ENCODE measurements at regions not wholly inside any gene's neighbourhood (a gene's known extent, or its start where the extent isn't known, plus 50 kb on each side); places are given as distances from the start of the nearest gene placed in this dataset.

DNA sequence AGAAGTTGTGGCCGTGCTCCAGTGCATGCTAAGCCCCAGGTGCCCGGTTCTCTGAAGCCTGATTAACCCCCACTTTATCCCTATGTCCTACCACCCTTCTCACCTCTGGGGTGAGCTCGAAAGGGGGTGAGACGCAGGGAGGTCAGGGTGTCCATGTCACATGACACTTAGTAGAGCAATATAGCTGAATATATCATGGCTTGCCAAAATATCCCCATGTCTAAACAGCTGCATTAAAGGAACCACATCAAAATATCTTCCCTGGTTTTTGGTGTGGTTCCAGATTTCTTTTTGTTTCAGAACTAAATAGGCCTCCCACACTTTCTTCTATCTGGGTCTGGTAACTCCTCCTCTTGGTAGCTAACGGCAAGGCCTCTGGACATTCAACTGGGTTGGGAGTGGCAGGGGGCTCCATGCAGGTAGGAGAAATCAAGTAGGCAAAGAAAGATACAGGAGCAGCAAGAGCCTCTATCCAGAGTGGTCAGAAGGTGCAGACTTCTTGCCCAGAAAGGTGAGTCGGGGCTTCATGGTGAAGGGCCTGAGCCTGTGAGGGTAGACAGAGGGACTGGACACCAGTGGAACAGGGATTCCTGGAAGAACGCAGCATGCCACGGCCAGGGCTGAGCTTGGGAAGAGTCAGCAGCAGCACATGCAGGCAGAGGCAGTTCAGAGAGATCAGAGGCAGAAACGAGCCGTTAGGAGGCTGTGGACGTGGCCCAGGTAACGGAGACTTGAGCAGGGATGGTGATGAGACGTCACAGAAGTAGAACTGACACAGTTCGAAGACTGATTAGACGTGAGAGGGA is 202.8 kb upstream of the DIO3 start:
- DNase-seq (ENCODE audit: low read depth in 4 of 4, low spot score in 3 of 4), result no peak

DNA sequence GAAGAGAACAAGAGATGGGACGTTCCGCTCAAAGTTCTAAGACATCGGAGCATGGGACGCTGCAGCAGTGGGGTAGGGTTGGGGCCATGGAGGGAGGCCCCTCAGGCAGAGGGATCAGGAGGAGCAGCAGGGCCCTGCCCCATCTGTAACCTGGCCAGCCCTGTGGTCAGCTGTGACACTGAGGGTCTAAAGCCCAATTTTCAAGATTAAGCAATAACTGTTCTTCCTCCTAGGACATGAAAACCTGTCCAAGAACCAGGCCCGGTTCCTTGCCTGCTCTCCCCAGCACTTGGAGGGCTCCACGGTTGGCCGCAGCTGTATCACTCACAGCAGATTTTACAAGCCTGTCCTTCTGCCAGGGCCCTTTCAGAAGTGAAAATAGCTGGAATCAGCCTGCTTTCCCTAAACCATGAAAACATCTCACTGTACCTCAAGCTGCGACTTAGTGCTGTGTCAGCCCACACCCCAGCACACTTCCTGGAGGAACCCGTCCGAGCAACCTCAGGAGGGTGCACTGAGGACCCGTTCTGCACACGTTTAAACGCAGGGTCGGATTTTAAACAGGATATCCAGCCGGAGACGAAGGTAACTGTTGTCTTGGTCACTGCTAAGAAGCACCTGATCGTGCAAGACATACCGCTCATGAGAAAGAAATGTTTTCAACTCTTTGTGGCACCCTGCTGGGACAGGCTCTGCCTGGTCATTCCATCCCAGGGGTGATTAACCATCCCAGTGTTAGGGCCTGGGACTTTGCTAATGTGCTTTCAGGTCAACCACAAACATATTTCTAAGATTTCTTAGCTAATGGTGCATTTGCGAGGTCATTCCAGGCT is 201.9 kb upstream of the DIO3 start:
- DNase-seq (ENCODE audit: low read depth in 4 of 4, low spot score in 3 of 4), result no peak

DNA sequence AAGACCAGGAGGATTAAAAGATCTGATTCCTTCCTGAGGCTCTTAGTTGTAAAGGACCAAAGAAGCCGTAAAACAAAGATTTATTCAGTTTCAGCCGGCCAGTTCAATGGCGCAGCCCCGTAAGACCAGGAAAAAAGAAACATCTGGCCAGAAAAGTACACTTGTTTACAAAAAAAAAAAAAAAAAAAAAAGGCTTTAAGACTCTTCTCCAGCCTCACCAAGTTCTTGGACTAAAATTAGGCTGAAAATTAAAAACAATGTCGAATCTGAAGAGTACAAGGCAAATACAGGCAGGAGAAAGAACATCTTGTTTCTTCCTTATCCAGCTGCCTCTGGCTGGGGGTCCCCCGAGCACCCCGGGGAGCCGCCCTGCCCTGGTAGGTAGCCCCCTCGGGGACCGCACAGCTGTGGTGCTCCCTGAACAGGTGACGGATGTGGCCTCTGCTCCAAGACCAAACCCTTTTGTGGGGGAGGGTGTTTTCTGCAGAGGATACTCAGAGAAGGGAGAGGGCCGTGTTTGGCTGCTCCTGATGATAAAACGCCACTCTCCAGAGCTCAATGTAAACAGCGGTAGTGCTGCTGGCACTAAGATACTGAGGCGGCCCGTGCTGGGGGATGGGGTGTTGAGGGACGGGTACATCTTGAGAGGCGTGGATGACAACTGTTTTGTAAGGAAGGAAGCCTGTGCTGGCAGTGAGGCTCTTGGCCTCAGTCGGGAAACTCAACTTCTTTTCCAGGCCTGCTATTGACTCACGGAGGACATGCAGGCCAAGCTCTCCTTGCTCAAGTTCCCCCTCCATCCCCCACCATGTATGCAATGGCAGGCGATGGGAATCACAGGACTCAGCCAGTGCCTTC is 201.0 kb upstream of the DIO3 start:
- peak in 1 of 4 donors; percentile 50 for DNase-seq (ENCODE audit: low read depth in 4 of 4, low spot score in 3 of 4)

DNA sequence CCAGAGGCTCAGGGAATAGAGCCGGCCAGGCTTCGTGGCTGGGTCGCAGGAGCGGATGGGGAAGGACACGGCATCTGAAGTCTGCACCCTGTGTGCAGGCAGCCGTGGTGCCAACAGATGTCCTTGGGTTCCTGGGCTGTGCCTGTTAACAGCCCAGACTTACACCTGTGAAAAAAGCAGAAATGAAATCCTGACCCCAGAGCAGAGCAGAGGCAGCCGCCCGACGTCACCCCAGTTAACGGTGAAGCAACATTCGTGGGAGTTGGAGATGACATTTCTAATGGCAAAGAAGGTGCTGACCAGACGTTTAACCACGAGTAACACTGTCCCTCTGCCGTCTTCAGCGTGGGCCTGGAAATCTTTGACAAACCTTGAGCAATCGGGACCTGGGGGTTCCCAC is 200.3 kb upstream of the DIO3 start:
- DNase-seq (ENCODE audit: low read depth in 4 of 4, low spot score in 3 of 4), result no peak

DNA sequence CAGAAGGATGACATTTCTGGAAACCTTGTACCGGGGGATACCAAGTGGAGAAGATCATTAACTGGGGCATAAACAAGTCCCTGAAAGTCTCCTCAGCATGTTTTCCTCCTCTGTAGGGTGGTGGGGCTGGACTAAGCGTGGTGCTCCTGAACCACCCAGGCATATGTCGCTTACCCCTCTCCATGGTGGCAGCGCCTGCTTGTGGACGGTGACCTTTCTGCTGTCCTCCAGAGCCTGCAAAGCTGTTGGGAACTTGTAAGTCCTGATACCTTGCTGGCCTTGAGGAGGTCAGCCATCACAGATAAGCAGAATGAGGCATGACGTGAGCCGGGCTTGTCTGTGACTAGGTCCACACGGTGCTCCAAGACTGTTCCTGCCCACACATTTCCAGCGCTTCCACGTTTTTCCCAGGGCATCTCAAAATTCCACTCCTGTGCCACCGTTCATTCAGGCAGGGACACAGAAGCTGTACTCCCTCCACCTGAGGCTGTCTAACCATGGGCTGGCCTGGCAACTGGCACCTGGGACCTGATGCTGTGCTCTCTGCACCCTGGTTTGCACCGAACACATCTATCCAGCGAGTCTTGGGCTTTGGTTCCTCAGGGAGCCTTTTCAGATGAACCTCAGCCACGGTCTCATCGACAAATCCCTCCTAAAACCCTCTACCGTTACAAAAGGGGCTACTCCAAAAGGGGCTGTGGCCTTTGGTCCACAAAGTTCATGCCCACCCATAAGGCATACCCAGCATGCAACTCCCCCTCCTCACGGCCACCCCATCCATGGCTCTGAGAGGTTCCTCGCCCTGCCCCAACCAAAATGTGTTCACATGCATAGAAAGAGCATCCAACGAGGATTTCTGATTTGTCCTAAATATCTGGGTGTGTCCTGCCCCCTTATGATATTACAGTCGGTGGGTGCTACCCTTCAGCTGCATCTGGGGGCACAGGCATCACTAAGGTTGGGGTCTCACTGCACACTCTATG is 199.6 kb upstream of the DIO3 start:
- DNase-seq (ENCODE audit: low read depth in 4 of 4, low spot score in 3 of 4), result no peak

DNA sequence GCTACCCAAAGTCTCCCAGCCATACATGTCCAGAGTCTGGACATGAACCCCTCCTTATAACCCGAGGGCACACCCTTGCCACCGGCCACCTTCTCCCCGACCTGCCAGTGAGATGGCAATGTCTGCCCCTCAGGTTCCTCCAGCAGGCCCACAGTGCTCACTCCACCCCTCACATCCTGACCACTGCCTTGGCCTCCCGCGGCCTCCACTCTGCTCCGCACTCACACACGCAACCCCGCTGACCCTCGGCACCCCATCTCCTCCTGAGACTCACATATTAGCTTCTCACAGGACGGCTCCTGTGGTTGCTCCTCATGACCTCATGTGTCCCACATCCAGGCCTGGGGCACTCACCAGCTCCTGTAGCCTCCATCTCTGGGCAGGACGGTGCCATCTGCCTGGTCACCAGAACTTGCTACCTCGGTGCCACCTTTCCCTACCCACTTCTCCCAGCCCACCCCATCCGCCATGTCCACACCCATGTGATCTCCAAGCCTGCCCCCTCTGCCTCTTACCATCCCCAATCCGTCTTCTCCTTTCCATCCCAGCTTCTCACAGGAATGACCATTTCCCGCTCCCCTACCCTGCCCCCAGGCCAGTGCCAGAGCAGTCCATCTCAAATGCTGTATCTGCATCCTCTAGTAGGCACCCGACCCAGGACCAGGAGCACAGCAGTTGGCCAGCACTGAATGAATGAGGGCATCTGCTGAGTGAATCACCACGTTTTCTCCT is 198.6 kb upstream of the DIO3 start:
- no peak for DNase-seq (ENCODE audit: low read depth in 4 of 4, low spot score in 3 of 4)

DNA sequence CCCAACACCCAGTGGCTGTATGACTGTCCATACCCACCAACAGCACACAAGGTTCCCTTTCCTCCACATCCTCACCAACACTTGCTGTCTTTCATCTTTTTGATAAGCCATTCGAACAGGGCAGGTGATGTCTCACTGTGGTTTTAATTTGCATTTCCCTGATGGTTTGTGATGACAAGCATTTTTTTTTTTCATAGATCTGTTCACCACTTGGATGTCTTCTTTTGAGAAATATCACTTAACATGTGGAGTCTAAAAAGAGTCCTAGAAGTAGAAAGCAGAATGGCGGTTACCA is 198.1 kb upstream of the DIO3 start:
- no peak for DNase-seq (ENCODE audit: low read depth in 4 of 4, low spot score in 3 of 4)

DNA sequence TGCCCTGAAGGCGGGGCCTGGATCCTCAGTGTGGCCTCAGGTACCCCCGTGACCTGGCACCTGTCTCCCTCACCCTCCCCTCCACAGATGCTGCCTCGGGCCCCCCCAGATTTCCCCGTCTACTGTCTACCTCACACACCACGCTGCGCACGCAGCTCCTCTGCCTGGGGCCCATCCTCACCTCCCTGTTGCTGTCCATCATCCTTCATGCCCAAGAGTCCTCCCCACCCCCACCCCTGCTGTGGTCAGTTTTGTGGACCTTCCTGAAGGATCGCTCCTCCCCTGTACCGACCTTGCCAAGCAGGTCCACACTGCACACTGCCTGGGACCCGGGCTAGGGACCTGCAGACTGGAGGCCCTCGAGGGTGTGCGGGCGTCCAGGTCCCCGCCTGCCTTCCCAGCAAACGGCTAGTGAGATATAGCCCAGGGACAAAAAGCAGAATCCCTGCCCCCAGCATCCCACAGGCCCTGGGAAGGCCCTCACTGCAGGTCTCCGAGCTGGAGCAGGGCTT is 197.4 kb upstream of the DIO3 start:
- DNase-seq (ENCODE audit: low read depth in 4 of 4, low spot score in 3 of 4), result no peak

DNA sequence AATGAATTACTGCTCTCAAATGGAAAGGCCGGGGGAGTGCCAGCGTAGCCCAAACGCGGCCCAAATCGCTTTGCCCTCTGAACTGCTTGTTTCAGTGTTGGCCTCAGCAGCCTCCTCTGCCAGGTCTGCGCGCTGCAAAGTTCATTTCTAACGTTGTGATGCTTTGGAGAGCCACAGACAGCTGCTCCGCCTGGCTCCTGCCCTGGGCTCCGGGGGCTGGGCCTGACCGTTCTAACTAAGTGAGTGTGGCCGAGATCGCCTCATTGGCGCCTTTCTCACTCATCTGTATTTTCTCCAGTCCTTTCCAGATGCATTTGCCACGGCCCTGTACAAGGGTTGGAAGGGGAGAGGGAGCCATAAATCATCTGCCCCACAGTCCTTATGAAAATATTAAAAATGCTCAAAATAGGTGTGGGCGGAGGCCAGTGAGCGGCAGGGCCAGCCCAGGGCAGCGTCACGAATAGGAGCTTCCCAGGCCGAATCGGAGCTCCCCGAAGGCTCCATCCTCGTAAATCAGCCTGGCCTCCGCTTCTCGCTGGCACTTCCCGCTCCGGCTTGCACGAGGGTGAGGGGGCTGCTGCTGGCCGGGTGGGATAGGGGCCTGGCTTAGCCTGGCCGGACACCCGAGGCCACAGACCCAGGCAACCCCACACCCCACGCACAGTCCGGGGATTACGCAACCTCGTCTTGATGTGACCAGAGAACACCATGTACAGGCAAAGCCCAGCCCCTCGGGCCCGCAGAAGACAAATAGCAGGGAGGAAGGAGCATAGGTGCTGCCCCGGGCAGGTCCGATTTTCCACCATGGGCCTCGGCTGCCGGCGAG is 196.6 kb upstream of the DIO3 start:
- DNase-seq (ENCODE audit: low read depth in 4 of 4, low spot score in 3 of 4), result no peak

DNA sequence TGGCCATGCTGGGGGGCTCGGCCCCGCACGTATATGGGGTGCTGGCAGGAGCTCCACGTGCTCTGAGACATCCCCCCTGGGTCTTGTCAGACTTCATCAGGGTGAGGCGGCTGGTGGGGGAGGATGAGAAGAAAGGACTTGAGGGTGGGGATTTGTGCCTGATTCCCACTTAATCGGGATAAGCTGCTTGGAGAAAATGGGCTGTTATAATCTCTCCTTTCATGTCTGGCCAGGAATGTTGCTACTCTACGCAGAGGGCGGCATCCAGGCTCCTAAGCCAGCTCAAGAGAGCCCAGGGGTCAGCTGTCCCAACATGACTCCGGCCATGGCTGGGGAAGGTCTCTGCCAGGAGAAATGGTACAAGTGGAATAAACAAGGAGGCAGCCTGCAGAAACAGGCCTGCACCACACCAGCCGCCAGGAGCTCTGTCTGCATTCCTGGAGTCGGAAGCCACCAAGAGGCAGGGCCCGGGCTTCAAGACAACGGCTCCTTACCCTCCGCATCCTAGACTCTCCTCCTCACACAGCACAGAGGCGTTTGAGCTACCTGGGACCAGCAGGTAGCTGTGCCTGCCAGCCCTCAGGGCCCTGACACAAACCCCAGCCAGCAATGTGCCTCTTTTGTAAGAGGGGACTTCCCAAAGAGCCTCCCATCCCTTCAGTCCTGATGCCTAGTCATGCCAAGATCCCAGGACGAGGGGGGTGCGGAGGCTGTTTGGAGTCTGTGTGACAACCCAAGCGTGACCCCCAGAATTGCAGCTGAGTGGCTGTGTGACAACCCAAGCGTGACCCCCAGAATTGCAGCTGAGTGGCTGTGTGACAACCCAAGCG is 195.8 kb upstream of the DIO3 start:
- no peak for DNase-seq (ENCODE audit: low read depth in 4 of 4, low spot score in 3 of 4)

DNA sequence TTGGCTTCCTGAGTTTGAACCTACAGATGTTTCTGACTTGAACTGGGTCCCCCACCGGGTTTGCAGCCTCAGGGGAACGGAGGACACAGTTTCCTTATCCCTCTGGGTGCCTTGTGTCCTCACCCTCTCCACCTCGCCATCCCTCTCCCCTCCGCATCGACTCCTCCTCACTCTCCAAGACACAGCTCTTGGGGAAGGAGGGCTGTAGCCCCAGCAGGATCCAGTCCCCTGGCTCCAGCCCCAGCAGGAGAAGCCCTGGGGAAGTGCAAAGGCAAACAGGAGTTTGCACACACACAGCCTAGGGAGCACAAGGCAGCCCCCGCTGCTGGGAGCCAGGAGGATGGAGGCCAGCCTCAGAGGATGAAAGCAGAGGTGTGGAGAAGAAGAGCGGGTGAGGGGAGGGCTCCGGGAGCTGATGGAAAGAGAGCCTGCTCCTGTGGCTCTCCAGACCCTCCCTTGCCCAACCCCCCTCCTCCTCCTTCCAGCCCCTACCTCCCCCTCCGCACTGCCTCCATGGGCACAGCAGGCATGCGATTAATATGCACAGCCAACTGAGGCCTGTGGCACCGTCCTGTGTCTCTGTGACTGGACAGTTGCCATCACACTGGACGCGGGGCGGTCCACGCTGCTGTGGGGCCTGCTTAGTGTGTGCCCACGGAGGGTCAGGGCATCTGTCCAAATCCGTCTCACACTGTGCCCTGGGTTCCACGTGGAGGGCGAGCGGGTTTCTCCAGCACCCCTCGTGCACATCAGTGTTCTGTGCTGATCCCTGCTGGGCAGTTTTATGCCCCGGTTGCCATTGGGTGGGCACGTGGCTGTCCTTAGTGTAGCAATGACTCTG is 193.7 kb upstream of the DIO3 start:
- no peak for DNase-seq (ENCODE audit: low read depth in 4 of 4, low spot score in 3 of 4)

DNA sequence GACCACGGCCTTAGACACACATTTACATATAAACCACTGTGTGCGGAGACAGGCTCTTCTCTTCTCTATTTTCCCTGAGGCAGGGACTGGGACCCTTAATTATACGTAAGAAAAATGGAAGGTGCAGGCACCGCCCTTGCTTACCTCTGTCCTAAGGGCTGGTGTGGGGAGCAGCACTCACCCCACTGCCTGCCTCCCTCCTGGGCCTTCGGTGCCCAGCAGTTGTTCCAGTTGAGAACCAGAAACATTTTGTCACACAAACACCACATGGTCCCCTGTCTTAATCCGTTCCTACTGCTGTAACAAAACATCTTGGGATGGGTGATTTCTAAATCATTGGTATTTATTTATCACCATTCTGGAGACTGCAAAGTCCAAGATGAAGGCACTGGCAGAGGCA is 192.7 kb upstream of the DIO3 start:
- no peak for DNase-seq (ENCODE audit: low read depth in 4 of 4, low spot score in 3 of 4)

DNA sequence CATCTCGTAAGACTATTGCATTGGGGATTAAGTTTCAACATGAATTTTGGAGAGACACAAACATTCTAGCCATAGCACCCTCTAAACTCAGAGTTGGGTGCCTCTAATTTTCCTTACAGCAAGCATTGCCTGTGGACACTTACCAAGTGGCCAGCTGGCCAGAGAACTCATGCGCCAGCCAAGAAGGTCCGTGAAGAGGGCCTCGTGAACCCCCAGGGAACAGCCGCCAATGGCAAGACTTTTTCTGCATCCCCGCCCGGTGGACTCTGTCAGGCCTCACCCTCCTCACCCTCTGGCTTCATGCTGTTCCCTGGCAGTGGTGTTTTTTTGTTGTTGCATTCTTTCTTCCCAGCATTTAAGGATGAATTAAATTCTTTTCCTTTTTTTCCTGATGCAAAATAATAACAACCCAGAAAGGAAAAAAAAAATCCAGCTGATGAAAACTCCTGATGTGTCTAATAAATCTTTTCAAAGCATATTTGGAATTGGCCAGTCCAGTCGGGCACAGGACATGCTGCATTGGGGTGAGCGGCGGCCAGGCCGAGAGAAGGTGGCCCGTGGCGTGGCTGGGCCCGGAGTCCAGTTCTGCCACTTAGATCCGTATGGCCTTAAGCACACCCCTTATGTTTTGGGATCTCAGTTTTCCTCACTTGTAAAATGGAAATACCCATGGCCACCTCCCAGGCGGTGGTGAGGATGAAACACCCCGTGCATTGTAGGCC is 191.9 kb upstream of the DIO3 start:
- no peak for DNase-seq (ENCODE audit: low read depth in 4 of 4, low spot score in 3 of 4)

DNA sequence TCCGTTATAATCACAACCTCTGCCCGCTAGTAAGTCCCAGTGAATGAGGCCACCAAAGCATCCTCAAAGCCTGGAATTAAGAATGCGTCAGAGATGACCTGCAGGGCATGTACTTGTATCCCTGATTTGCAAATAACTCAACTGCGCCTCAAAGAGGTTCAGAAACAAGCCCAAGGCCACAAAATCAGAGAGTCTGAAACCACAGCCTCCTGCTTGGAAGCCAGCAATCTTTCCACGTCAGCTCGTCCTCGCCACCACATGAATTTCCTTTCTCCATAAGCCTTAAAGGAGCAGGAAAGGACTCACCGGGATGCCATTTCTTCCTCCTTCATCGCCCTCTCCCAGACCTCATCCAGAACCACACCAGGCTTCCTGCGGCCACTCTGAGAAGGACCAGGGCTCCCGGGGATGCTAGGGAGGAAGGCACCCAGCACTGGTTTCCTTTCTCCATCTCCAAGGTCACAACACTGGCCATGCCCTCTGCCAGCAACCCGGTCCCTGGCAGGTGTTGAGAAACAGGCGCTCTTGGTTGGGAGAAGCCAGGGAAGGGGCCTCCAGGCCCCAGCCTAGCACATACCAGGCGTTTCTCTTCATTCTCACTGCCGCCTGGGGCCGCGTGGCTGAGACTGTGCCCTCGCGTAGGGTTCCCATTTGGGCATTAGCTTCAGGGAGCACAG is 191.2 kb upstream of the DIO3 start:
- DNase-seq (ENCODE audit: low read depth in 4 of 4, low spot score in 3 of 4), result no peak
